ENCODE measurements at regions not wholly inside any gene's neighbourhood (a gene's known extent, or its start where the extent isn't known, plus 50 kb on each side); places are given as distances from the start of the nearest gene placed in this dataset.
"Not testable (repeated sequence)": the region's sequence is repeated elsewhere in the genome, so short reads cannot be mapped to it uniquely, and the experiment has no call there.

DNA sequence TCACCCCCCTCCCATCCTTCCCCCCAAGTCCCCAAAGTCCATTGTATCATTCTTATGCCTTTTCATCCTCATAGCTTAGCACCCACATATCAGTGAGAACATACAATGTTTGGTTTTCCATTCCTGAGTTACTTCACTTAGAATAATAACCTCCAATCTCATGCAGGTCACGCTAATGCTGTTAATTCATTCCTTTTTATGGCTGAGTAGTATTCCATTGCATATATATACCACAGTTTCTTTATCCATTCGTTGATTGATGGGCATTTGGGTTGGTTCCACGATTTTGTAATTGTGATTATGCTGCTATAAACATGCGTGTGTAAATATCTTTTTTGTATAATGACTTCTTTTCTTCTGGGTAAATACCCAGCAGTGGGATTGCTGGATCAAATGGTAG, 621.9 kb upstream of the NRP1 start:
- not testable (repeated sequence) for DNase-seq (ENCODE audit: low read depth in 2 of 2)

GRCh38 chr10:33955676-33956075, 621.2 kb upstream of the NRP1 start:
- DNase-seq (ENCODE audit: low read depth in 2 of 2): no peak

DNA sequence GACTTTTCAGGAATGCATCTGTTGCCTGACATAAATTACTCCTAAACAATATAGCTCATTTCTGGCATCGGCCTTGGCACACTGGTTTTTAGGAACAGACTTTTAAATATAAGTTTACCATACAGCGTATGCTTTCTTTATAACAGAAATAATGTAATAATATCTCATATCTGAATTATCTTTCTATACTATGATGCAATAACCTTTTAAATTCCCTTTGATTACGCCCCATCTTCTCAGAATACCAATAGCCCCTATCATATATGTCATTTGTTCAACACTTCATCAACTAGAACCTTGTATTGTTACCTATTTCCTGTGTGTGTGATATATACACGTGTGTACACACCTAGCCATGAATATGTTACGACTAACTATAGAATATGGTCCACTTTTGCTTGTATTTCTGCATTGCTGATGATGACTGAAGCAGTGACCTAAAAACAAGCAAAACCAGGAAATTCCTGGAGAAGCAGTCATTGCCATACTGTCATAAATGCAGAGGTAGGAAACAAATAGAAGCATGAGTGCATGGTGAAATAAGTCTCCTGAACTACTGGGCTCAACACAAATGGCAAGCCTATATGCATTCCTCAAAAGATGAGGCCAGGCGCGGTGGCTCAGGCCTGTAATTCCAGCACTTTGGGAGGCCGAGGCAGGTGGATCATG, 618.4 kb upstream of the NRP1 start:
- no peak for DNase-seq (ENCODE audit: low read depth in 2 of 2)

GRCh38 chr10:33950206-33950605, 615.7 kb upstream of the NRP1 start:
- no peak for DNase-seq (ENCODE audit: low read depth in 2 of 2)

DNA sequence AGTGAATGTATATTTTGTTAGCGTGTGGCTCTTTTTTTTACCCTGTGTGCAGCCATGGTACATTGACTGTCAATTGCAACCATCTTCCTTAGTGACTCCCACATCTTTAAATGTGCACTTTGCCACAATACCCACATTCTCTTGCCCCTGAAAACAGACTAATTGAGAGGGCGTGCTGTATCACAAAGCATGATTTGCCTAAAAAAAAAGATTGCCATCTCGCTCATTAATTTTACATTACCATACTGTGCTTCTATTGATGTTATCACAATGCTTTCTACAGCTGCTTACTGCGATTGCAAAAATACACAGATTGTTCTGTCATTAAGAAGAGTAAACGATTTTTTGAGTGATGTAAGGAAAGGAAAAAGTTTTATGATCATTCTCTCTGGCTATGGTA, 613.1 kb upstream of the NRP1 start:
- DNase-seq (ENCODE audit: low read depth in 2 of 2): no peak

- DNase-seq (ENCODE audit: low read depth in 2 of 2): no peak
Observed at GRCh38 chr10:33945051-33945450, 610.6 kb upstream of the NRP1 start.

GRCh38 chr10:33942508-33942907, 608.0 kb upstream of the NRP1 start:
- DNase-seq (ENCODE audit: low read depth in 2 of 2): no peak

DNA sequence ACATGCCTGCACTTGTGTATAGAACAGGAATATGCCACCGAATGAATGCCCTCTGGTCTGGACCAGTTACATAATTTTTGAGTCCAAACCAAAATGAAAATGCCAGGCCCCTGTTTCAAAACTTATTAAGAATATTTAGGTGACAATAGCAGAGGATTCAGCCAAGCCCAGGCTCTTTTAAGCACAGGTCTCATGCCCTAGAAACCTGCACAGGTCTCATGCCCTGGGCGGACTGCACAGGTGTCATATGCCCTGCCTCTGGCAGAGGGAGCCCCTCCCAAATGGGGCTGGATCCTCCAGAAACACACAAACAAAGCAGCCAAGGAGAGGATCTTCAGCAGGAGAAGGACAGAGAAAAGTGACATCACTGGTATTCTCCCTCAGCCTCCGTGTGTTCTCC, 605.4 kb upstream of the NRP1 start:
- DNase-seq (ENCODE audit: low read depth in 2 of 2): no peak

DNA sequence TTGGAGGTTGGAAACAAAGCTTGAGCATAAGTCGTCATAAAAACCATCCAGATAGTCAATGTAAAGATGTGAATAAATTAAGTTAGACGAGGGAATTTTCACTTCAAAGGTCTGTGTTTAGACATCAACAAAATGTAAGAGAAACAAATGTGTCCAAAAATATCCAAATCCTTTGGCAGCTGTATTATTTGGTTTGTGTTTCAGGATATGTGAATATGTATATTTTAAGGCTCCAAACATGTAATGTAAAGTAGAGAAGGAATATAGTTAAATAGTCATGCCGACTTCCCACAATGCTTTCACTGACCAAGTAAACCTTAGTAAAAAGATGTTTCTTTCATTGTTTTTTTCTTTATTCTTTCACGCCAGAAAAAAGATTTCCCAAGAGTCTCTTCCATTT, 604.9 kb upstream of the NRP1 start:
- no peak for DNase-seq (ENCODE audit: low read depth in 2 of 2)

GRCh38 chr10:33938001-33938400, 603.5 kb upstream of the NRP1 start:
- no peak for DNase-seq (ENCODE audit: low read depth in 2 of 2)

GRCh38 chr10:33937036-33937730, 602.7 kb upstream of the NRP1 start:
- DNase-seq (ENCODE audit: low read depth in 2 of 2): no peak

DNA sequence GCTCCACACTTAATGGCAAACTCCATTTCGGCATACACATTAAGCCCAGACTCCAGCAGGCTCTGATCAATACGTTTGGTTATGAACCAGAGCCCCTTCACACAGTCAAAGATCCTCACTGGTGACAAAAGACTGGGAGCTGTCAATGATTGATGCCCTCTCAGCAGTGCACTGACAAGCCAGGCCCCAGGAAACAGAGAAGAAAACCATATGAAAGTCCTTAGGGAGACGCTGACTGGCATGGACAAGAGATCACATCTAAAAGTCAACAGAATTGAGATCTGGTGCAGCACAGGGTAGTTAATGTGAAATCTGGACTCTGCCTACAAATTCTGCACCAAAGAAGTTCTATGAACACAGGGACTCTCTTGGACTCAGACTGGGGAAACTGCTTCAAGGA, 600.9 kb upstream of the NRP1 start:
- no peak for DNase-seq (ENCODE audit: low read depth in 2 of 2)

GRCh38 chr10:33930079-33930478, 595.6 kb upstream of the NRP1 start:
- no peak for DNase-seq (ENCODE audit: low read depth in 2 of 2)

DNA sequence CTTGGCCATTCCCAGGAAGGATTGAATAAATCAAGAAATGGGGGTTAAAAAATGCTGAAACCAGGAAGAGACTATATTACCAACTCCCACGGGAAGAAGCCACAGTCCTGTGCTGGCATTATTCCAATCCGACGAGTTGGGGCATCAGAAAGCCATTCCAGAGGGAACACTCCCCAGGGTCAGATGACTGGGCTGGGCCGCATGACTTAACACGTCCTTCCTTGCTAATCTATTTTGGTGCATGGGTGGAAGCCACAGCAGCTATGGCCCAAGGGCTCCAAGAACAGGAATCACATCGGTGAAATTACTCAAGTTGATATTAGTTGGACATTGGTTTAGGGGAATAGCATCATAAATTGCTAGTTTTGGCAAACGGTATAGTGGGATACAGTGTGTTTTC, 592.9 kb upstream of the NRP1 start:
- DNase-seq (ENCODE audit: low read depth in 2 of 2): no peak

GRCh38 chr10:33921970-33922605, 587.6 kb upstream of the NRP1 start:
- no peak for DNase-seq (ENCODE audit: low read depth in 2 of 2)

DNA sequence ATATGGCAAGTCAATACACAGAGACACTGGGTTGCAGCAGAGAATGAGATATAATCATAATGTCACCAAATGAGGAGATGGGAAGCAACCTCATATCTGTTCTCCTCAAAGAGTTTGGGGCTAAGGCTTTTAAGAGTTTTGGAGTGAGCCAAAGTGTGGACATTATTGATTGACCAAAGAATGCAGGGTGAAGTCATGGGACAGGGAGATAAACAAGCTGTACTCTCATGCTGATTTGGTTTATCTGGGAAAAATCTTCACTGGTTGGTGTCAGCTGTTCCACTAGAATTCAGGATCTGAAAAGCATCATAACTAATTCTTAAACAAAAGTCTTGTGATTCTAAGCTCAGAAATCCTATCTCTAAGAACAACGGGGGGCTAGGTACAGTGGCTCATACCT, 585.9 kb upstream of the NRP1 start:
- DNase-seq (ENCODE audit: low read depth in 2 of 2): no peak

GRCh38 chr10:33919244-33919643, 584.8 kb upstream of the NRP1 start:
- DNase-seq (ENCODE audit: low read depth in 2 of 2): no peak

DNA sequence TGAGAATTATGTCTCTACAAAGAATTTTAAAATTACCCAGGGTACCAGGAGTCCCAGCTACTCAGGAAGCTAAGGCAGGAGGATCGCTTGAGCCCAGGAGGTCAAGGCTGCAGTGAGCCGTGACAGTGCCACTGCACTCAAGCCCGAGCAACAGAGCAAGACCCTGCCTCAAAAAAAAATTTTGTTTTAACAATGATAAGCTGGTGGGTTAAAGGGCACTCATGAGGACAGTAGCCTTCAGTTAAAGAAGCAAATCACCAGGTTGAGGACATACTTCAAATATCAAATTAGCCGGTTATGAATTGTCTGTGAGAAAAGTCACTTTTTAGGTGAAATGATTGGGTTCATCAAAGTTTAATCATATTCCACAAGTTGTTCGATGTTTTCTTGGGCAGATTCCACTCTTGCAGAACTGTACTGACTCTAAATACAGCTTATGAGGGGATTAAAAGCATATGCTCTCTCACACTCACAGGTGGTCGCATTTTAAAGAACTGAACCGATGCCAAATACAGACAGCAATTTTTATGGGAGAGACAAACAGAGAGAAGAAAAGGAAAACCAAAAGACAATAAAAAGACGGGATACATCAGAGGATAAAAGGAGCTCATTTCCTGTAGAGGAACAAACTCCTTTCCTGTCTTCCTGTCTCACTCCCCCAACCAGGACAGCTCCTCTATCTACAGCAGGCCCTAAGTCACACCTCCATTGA, 582.8 kb upstream of the NRP1 start:
- DNase-seq (ENCODE audit: low read depth in 2 of 2): no peak

DNA sequence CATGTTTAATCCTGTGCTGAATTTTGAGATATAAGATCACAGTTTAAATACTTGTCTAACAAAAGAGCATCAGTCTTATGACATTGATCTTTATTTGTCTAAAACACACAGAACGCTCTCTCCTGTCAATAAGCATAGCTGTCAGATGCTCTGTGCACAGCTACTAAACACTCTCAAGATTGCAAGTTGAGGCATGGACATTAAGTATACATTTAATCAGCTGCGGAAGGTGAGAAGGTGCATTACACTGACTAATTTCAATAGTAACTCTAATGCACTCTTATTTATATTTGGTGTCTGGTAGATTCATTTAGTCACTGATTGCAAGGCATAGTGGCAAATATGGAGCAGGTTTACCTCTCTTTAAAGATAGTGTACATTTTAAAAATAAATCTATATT, 580.3 kb upstream of the NRP1 start:
- DNase-seq (ENCODE audit: low read depth in 2 of 2): no peak

DNA sequence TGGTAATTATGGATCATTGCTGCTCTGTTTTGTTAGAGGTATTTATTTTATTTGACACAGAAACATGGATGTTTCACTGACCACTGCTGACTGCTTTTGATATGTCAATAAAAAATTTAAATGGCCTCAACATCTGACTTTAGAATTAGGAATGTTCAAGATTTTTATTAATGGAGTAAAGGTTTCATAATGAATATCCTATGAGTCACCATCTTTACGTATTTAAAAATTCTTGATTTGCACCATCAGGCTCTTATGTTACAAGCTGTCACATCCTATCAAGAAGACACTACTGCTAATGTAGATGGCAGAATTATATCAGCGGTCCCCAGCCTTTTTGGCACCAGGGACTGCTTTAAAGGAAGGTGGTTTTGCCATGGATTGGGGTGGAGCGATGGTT, 578.7 kb upstream of the NRP1 start:
- no peak for DNase-seq (ENCODE audit: low read depth in 2 of 2)

DNA sequence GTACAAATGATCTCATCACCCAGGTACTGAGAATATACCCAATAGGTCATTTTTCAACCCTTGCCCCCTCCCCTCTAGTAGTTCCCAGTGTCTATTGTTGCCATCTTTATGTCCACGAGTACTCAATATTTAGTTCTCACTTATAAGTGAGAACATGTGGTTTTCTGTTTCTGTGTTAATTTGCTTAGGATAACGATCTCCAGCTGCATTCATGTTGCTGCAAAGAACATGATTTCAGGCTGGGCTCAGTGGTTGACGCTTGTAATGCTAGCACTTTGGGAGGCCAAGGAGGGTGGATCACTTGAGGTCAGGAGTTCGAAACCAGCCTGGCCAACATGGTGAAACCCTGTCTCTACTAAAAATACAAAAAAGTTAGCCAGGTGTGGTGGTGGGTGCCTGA, 575.0 kb upstream of the NRP1 start:
- DNase-seq (ENCODE audit: low read depth in 2 of 2): not testable (repeated sequence)

DNA sequence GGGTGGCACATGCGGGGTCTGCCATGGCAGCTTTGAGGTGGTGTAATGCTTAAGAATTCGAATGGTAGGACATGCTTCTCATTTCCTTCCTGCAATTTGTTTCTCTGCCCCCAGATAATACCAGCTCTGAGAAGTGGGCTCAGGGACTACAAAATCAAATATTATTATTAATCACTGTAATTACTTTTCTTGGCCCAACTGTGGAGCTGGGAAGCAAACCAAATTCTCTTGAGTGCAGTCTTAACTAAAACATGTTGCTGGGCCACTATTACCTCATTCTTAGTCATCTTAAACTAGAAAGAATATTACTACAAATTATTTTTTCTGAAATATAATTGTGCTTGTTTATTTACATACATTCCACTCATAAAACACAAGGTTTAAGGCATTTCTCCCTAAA, 566.7 kb upstream of the NRP1 start:
- no peak for DNase-seq (ENCODE audit: low read depth in 2 of 2)

GRCh38 chr10:33900596-33900995, 566.1 kb upstream of the NRP1 start:
- no peak for DNase-seq (ENCODE audit: low read depth in 2 of 2)
